Peyer's patch (tissue), 4 donors: ENCODE measurements at regions not wholly inside any gene's neighbourhood (a gene's known extent, or its start where the extent isn't known, plus 50 kb on each side); places are given as distances from the start of the nearest gene placed in this dataset.

Experiments
- POLR2A ChIP-seq, 2 donors: fragments of 450-650 bp; IDR thresholded peaks; one replicate each; pipeline ENCODE4 v1.5.1; 2017; ENCODE audit warnings: antibody characterized with exemption in 2 of 2, mild to moderate bottlenecking in 2 of 2, moderate library complexity in 2 of 2
- TF ChIP-seq, protein P1 (sequence below), 6 experiments: fragments of 450-650 bp in 4 of 6; fragments of 200-600 bp in 2 of 6; sonication (generic) in 1 of 6; IDR thresholded peaks; one replicate each; pipeline ENCODE4 v1.5.1; 2017 to 2019; ENCODE audit warnings: antibody characterized with exemption in 6 of 6, mild to moderate bottlenecking in 3 of 6, moderate library complexity in 1 of 6

- TF ChIP-seq, protein P1, sequence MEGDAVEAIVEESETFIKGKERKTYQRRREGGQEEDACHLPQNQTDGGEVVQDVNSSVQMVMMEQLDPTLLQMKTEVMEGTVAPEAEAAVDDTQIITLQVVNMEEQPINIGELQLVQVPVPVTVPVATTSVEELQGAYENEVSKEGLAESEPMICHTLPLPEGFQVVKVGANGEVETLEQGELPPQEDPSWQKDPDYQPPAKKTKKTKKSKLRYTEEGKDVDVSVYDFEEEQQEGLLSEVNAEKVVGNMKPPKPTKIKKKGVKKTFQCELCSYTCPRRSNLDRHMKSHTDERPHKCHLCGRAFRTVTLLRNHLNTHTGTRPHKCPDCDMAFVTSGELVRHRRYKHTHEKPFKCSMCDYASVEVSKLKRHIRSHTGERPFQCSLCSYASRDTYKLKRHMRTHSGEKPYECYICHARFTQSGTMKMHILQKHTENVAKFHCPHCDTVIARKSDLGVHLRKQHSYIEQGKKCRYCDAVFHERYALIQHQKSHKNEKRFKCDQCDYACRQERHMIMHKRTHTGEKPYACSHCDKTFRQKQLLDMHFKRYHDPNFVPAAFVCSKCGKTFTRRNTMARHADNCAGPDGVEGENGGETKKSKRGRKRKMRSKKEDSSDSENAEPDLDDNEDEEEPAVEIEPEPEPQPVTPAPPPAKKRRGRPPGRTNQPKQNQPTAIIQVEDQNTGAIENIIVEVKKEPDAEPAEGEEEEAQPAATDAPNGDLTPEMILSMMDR (IDR thresholded peaks at IDR 0.05), result no peak
- TF ChIP-seq POLR2A (IDR thresholded peaks at IDR 0.05), result no peak
These were observed 356.9 kb upstream of the TSHZ3 start for GRCh38 chr19:31706131-31706530.
